ENCODE measurements at regions not wholly inside any gene's neighbourhood (a gene's known extent, or its start where the extent isn't known, plus 50 kb on each side); places are given as distances from the start of the nearest gene placed in this dataset.

- no peak for DNase-seq (ENCODE audit: low read depth, low spot score)
- H3K4me3 ChIP-seq (ENCODE audit: low read length), result no peak overlapping the region
Observed at GRCh38 chr2:12658310-12658945, 58.3 kb upstream of the TRIB2 start.

- H3K4me3 ChIP-seq (ENCODE audit: low read length), result no peak overlapping the region
- DNase-seq (ENCODE audit: low read depth, low spot score), result no peak
Observed at GRCh38 chr2:12661489-12661888, 55.2 kb upstream of the TRIB2 start.

- H3K4me3 ChIP-seq (ENCODE audit: low read length), result no peak overlapping the region
- DNase-seq (ENCODE audit: low read depth, low spot score), result no peak
Observed at GRCh38 chr2:12663306-12664037, 53.3 kb upstream of the TRIB2 start.

DNA sequence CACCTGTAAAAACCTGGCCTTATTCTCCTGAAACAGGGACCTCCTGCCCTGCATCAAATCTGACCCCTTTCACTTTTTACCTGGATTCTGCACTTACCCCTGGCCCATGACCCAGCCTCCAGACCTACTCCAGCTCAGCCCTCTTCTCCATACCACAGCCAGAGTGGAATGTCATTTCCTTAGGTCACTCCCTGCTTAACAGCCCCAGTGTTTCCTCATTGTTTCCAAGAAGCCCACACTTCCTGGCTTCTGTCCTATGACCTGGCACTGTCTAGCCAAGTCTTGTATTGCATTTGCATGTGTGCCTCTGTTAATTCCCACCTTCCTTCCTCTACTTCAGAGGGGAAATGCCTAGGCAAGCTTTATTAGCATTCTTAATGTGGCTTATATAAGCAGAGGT lies 51.4 kb upstream of the TRIB2 start:
- H3K4me3 ChIP-seq (ENCODE audit: low read length), result no peak overlapping the region
- DNase-seq (ENCODE audit: low read depth, low spot score), result no peak

- DNase-seq (ENCODE audit: low read depth, low spot score), result no peak
- no peak overlapping the region for H3K4me3 ChIP-seq (ENCODE audit: low read length)
Observed at GRCh38 chr2:12666445-12666844, 50.3 kb upstream of the TRIB2 start.
